Endothelial cell of umbilical vein (primary cell): ENCODE measurements at regions not wholly inside any gene's neighbourhood (a gene's known extent, or its start where the extent isn't known, plus 50 kb on each side); places are given as distances from the start of the nearest gene placed in this dataset.

Experiments
- BruUV-seq: library from RNA; stranded (reverse); fragments of 400-500 nt; replicated peaks from 2 replicates; lab custom pipeline; 2021; lab: Mats Ljungman, UMichigan
- CTCF ChIA-PET: fragments of 300-600, 350-600 bp; sonication (Branson Sonifier 250); formaldehyde crosslinking; loops from one replicate; lab custom pipeline; 2021; ENCODE audit warnings: antibody characterized with exemption, inconsistent platforms; lab: Charles Lee
- POLR2A ChIA-PET: fragments of 300-600, 350-600 bp; sonication (Branson Sonifier 250); formaldehyde crosslinking; loops from one replicate; lab custom pipeline; 2021; ENCODE audit warnings: antibody characterized with exemption, inconsistent platforms; lab: Charles Lee
- DNase-seq: peaks from one replicate; pipeline ENCODE4 v3.0.0-alpha.2; 2011; ENCODE audit warnings: low read depth, low spot score
- FAIRE-seq: peaks from 2 replicates; lab custom pipeline; 2011; peaks lifted over from hg19 to GRCh38; lab: Jason Lieb, UNC
- H2AFZ ChIP-seq: 2 replicates; pipeline ENCODE4 v1.6.0; 2012; ENCODE audit warnings: low read depth, low read length, control low read depth, inconsistent platforms
- H3K27ac ChIP-seq: 2 replicates; pipeline ENCODE4 v1.5.1; 2011; ENCODE audit warnings: low read depth, mild to moderate bottlenecking, control low read depth, low read length, moderate library complexity; ENCODE audit not compliant: insufficient read depth
- H3K27me3 ChIP-seq, 2 experiments: 2 replicates each; pipeline versions ENCODE4 v1.6.0 to v1.6.1; 2011; ENCODE audit warnings: low read length in 2 of 2, mixed read lengths in 1 of 2; ENCODE audit not compliant: control insufficient read depth in 2 of 2, insufficient read depth in 2 of 2
- H3K36me3 ChIP-seq, 2 experiments: 2 replicates in 1 of 2; 3 replicates in 1 of 2; pipeline ENCODE4 v1.5.1; 2011; ENCODE audit warnings: low read length in 2 of 2, mild to moderate bottlenecking in 1 of 2, moderate library complexity in 1 of 2; ENCODE audit not compliant: control insufficient read depth in 2 of 2, insufficient read depth in 2 of 2; ENCODE audit errors: extremely low read depth in 1 of 2
- H3K4me1 ChIP-seq: 3 replicates; pipeline ENCODE4 v1.5.1; 2011; ENCODE audit warnings: mild to moderate bottlenecking, low read length; ENCODE audit not compliant: control insufficient read depth, insufficient read depth; ENCODE audit errors: extremely low read depth
- H3K4me2 ChIP-seq: 2 replicates; pipeline ENCODE4 v1.6.1; 2011; ENCODE audit warnings: low read length, control low read depth, mixed read lengths; ENCODE audit not compliant: insufficient read depth
- H3K4me3 ChIP-seq, 3 experiments: fragments of 200-600 bp in 1 of 3; sonication (generic), shearing (Covaris generic) in 1 of 3; replicated peaks in 1 of 3; 2 replicates each; pipeline ENCODE4 v1.5.1; 2011 to 2016; ENCODE audit warnings: control low read depth in 3 of 3, low read length in 3 of 3, mild to moderate bottlenecking in 2 of 3, inconsistent platforms in 1 of 3, low read depth in 1 of 3, moderate library complexity in 1 of 3; ENCODE audit not compliant: insufficient read depth in 1 of 3
- H3K79me2 ChIP-seq: 2 replicates; pipeline ENCODE4 v1.6.0; 2012; ENCODE audit warnings: low read length, inconsistent platforms; ENCODE audit not compliant: control insufficient read depth, insufficient read depth
- H3K9ac ChIP-seq: replicated peaks from 2 replicates; pipeline ENCODE3; 2011; ENCODE audit warnings: low read length, control low read depth; ENCODE audit not compliant: insufficient read depth; ENCODE audit errors: extremely low read depth
- H3K9me1 ChIP-seq: replicated peaks from 3 replicates; pipeline ENCODE4 v1.6.0; 2011; ENCODE audit warnings: mild to moderate bottlenecking, low read length; ENCODE audit not compliant: control insufficient read depth, insufficient read depth; ENCODE audit errors: extremely low read depth
- H3K9me3 ChIP-seq: replicated peaks from 2 replicates; pipeline ENCODE4 v1.5.1; 2012; ENCODE audit warnings: low read length, inconsistent platforms; ENCODE audit not compliant: control insufficient read depth, insufficient read depth
- H4K20me1 ChIP-seq: replicated peaks from 2 replicates; pipeline ENCODE3; 2011; ENCODE audit warnings: mild to moderate bottlenecking, low read length; ENCODE audit not compliant: control insufficient read depth, insufficient read depth; ENCODE audit errors: extremely low read depth
- EZH2 ChIP-seq: IDR thresholded peaks from 2 replicates; pipeline ENCODE4 v1.6.1; 2012; ENCODE audit warnings: borderline replicate concordance, low read depth, mild to moderate bottlenecking, moderate library complexity, low read length, inconsistent platforms; ENCODE audit not compliant: severe bottlenecking
- FOS ChIP-seq: IDR thresholded peaks from 2 replicates; pipeline ENCODE4 v1.6.1; 2011; ENCODE audit warnings: mild to moderate bottlenecking, low read length, moderate library complexity, borderline replicate concordance; ENCODE audit not compliant: insufficient read depth
- GATA2 ChIP-seq: IDR thresholded peaks from 2 replicates; pipeline ENCODE4 v1.7.0; 2011; ENCODE audit warnings: low read depth, mild to moderate bottlenecking, moderate library complexity, mixed read lengths, low read length; ENCODE audit not compliant: insufficient read length, insufficient read depth
- JUN ChIP-seq: IDR thresholded peaks from 2 replicates; pipeline ENCODE4 v1.6.1; 2011; ENCODE audit warnings: borderline replicate concordance, low read depth; ENCODE audit not compliant: insufficient read length, insufficient read depth
- MAX ChIP-seq: IDR thresholded peaks from 2 replicates; pipeline ENCODE4 v1.6.1; 2011; ENCODE audit not compliant: insufficient read depth, insufficient read length
- MYC ChIP-seq: IDR thresholded peaks from one replicate; pipeline ENCODE4 v1.6.1; 2011; ENCODE audit warnings: mild to moderate bottlenecking, low read depth, low read length
- POLR2A ChIP-seq: IDR thresholded peaks from 2 replicates; pipeline ENCODE4 v1.6.1; 2012; ENCODE audit warnings: low read depth, mild to moderate bottlenecking, control low read depth, low read length
- POLR2AphosphoS5 ChIP-seq: IDR thresholded peaks from 2 replicates; pipeline ENCODE4 v1.6.1; 2012; ENCODE audit warnings: low read depth, mild to moderate bottlenecking, control low read depth, low read length, moderate library complexity; ENCODE audit not compliant: insufficient read depth
- dilution Hi-C: fragments of 300-500 bp; cut with MboI; formaldehyde crosslinking; loops from one replicate; pipeline ENCODE4 v1.15.0; 2019; ENCODE audit warnings: low sequenced_read_pairs; ENCODE audit not compliant: extremely low pct_ligation_motif_present
- intact Hi-C: fragments of 100-400 bp; cut with micrococcal nuclease; formaldehyde crosslinking; loops from one replicate; pipeline ENCODE4 v1.10.0; 2022
- TF ChIP-seq, protein P1 (sequence below), 2 donors: IDR thresholded peaks; 1 replicate in 1 of 2; 2 replicates in 1 of 2; pipeline ENCODE4 v1.5.1; 2011; ENCODE audit warnings: low read length in 2 of 2, mild to moderate bottlenecking in 2 of 2, moderate library complexity in 2 of 2, control low read depth in 1 of 2, inconsistent platforms in 1 of 2, low read depth in 1 of 2; ENCODE audit not compliant: insufficient read depth in 1 of 2; ENCODE audit errors: extremely low read depth in 1 of 2

DNA sequence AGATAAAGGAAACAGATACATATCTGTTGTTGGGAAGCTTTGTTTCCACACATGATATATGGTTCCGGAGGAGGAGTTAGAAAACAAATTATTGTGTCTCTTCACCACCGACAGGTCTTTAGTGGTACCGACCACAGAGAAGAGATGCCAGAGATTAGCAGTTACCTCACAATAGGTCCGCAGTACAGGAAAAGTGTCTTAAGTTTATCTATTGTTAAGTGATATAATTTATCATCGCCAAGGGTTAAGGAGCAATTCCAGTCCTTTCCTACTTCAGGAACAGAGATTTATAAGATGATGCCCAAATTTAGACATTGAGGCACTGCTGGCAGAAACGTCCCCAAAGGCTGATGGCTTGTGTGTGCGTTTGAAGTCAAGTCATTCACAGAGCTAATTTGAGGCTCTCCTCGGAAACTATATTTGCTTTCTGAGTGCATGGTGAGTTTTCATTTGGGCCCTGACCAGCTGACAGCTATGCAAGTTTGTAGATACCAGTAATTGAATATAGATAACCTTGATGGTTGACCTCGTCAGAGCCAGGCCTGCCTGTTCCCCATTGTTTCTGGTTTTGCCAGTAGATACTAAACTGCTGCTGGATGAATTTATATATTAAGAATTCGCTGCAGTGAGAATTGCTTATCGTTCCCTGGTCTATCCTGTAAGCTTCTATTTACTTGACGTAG lies 196.4 kb upstream of the IRX3 start:
- Histone ChIP-seq H3K4me1 (no peaks in the 10 kb centered on the region), H3K9me3 (no peaks in the 10 kb centered on the region), H3K27ac (no peak overlapping the region), H3K27me3 (no peaks in the 10 kb centered on the region), H3K36me3 (no peaks in the 10 kb centered on the region), H3K9ac (no peak overlapping the region), H3K9me1 (no peaks in the 10 kb centered on the region), H3K79me2 (no peaks in the 10 kb centered on the region), H2AFZ (no peak overlapping the region), H3K4me3 (no peak overlapping the region), H4K20me1 (no peaks in the 10 kb centered on the region), H3K4me2 (no peak overlapping the region)
- dilution Hi-C loops: no loop called here
- DNase-seq (no peak), FAIRE-seq (no peak)
- ChIA-PET POLR2A (no interaction called here), CTCF (no interaction called here)
- intact Hi-C loops: no loop called here
- TF ChIP-seq FOS: no peak
- TF ChIP-seq GATA2: no peak
- TF ChIP-seq JUN: no peak
- TF ChIP-seq POLR2A: no peak
- no peak for TF ChIP-seq MAX
- no peak for TF ChIP-seq MYC
- TF ChIP-seq EZH2: no peak
- TF ChIP-seq POLR2AphosphoS5: no peak
- TF ChIP-seq, protein P1, sequence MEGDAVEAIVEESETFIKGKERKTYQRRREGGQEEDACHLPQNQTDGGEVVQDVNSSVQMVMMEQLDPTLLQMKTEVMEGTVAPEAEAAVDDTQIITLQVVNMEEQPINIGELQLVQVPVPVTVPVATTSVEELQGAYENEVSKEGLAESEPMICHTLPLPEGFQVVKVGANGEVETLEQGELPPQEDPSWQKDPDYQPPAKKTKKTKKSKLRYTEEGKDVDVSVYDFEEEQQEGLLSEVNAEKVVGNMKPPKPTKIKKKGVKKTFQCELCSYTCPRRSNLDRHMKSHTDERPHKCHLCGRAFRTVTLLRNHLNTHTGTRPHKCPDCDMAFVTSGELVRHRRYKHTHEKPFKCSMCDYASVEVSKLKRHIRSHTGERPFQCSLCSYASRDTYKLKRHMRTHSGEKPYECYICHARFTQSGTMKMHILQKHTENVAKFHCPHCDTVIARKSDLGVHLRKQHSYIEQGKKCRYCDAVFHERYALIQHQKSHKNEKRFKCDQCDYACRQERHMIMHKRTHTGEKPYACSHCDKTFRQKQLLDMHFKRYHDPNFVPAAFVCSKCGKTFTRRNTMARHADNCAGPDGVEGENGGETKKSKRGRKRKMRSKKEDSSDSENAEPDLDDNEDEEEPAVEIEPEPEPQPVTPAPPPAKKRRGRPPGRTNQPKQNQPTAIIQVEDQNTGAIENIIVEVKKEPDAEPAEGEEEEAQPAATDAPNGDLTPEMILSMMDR (IDR thresholded peaks at IDR 0.05; ENCODE audit: extremely low read depth in 1 of 2, insufficient read depth in 1 of 2, low read depth in 1 of 2, low read length in 2 of 2): no peak
- no TSS peak for BruUV-seq
